OCI-LY7 (cell line): ENCODE measurements at regions not wholly inside any gene's neighbourhood (a gene's known extent, or its start where the extent isn't known, plus 50 kb on each side); places are given as distances from the start of the nearest gene placed in this dataset.

Experiments used
- BruUV-seq: library from RNA; stranded (reverse); fragments of 400-500 nt; replicated peaks from 2 replicates; lab custom pipeline; 2021; lab: Mats Ljungman, UMichigan
- CTCF ChIA-PET: fragments of 300-600 bp; sonication (Branson Sonifier 250); formaldehyde crosslinking; loops from one replicate; lab custom pipeline; 2022; ENCODE audit warnings: antibody characterized with exemption; ENCODE audit not compliant: unreplicated experiment; lab: Charles Lee
- POLR2A ChIA-PET: fragments of 300-600 bp; sonication (Branson Sonifier 250); formaldehyde crosslinking; loops from one replicate; lab custom pipeline; 2022; ENCODE audit warnings: antibody characterized with exemption; lab: Charles Lee
- DNase-seq: peaks from one replicate; pipeline ENCODE4 v3.0.0-alpha.2; 2015; ENCODE audit warnings: low spot score
- H2AFZ ChIP-seq: fragments of 200-600 bp; sonication (generic), shearing (Covaris generic); 2 replicates; pipeline ENCODE4 v1.6.1; 2014; ENCODE audit warnings: mild to moderate bottlenecking, antibody characterized with exemption, low read length, moderate library complexity
- H3K27ac ChIP-seq: fragments of 200-600 bp; sonication (generic); 2 replicates; pipeline ENCODE4 v1.5.1; 2014; ENCODE audit warnings: mixed run types, low read depth, mild to moderate bottlenecking, moderate library complexity, low read length, inconsistent platforms; ENCODE audit not compliant: poor library complexity, severe bottlenecking
- H3K36me3 ChIP-seq: fragments of 200-600 bp; sonication (generic); 2 replicates; pipeline ENCODE4 v1.6.1; 2014; ENCODE audit warnings: mild to moderate bottlenecking, antibody characterized with exemption, low read length, moderate library complexity, mixed read lengths; ENCODE audit not compliant: insufficient read depth
- H3K4me1 ChIP-seq: fragments of 200-600 bp; sonication (generic); 2 replicates; pipeline ENCODE4 v1.5.1; 2014; ENCODE audit warnings: mild to moderate bottlenecking, low read length; ENCODE audit not compliant: insufficient read depth, poor library complexity, severe bottlenecking
- H3K4me2 ChIP-seq: fragments of 200-600 bp; sonication (generic); 2 replicates; pipeline ENCODE4 v1.6.1; 2014; ENCODE audit warnings: mild to moderate bottlenecking, low read length
- H3K4me3 ChIP-seq: fragments of 200-600 bp; sonication (generic); 2 replicates; pipeline ENCODE4 v1.5.1; 2014; ENCODE audit warnings: mild to moderate bottlenecking, low read depth, low read length; ENCODE audit not compliant: poor library complexity, severe bottlenecking
- H3K79me2 ChIP-seq: fragments of 200-600 bp; sonication (generic); 2 replicates; pipeline ENCODE4 v1.6.1; 2016; ENCODE audit warnings: low read depth, mild to moderate bottlenecking, low read length, moderate library complexity, mixed read lengths; ENCODE audit not compliant: insufficient read depth
- H3K9me2 ChIP-seq: fragments of 200-600 bp; sonication (generic); 2 replicates; pipeline ENCODE4 v1.6.1; 2016; ENCODE audit warnings: mild to moderate bottlenecking, low read length, mixed read lengths; ENCODE audit not compliant: insufficient read depth
- H3K9me3 ChIP-seq: fragments of 200-600 bp; sonication (generic); 2 replicates; pipeline ENCODE4 v1.6.1; 2014; ENCODE audit warnings: mild to moderate bottlenecking, mixed run types, low read length, mixed read lengths
- H4K20me1 ChIP-seq: fragments of 200-600 bp; sonication (generic); 2 replicates; pipeline ENCODE4 v1.6.1; 2014; ENCODE audit warnings: mild to moderate bottlenecking, antibody characterized with exemption, low read length, moderate library complexity, mixed read lengths; ENCODE audit not compliant: insufficient read depth
- CTCF ChIP-seq: fragments of 200-600 bp; sonication (generic); conservative IDR thresholded peaks from 2 replicates; pipeline ENCODE4 v1.5.1; 2014; ENCODE audit warnings: mild to moderate bottlenecking, antibody characterized with exemption, low read length, moderate library complexity, mixed read lengths
- EZH2phosphoT487 ChIP-seq: fragments of 200-600 bp; sonication (generic); IDR thresholded peaks from 2 replicates; pipeline ENCODE4 v1.6.1; 2018; ENCODE audit warnings: low read depth, borderline replicate concordance, mild to moderate bottlenecking, mixed run types, antibody characterized with exemption, low read length, moderate library complexity, mixed read lengths
- intact Hi-C: fragments of 100-400 bp; cut with micrococcal nuclease; formaldehyde crosslinking; loops from one replicate; pipeline ENCODE4 v1.10.0; 2022; ENCODE audit not compliant: unreplicated experiment

- no peak overlapping the region for H3K27ac ChIP-seq
- no peak overlapping the region for H3K4me3 ChIP-seq
- ChIA-PET POLR2A (no interaction called here), CTCF (no interaction called here)
- H3K9me2 ChIP-seq = no peaks in the 10 kb centered on the region
- H3K79me2 ChIP-seq = no peaks in the 10 kb centered on the region
- TF ChIP-seq CTCF (no peak), EZH2phosphoT487 (no peak)
- no peaks in the 10 kb centered on the region for H4K20me1 ChIP-seq
- no peak overlapping the region for H2AFZ ChIP-seq
- H3K4me2 ChIP-seq = no peak overlapping the region
- H3K36me3 ChIP-seq = no peaks in the 10 kb centered on the region
- H3K9me3 ChIP-seq = no peaks in the 10 kb centered on the region
- intact Hi-C loops = no loop called here
- BruUV-seq = no TSS peak
- H3K4me1 ChIP-seq = no peaks in the 10 kb centered on the region
- DNase-seq = no peak
Observed at GRCh38 chr6:104305206-104305605, 554.5 kb downstream of the HACE1 start.

- no peaks in the 10 kb centered on the region for H3K9me2 ChIP-seq
- H3K27ac ChIP-seq = no peak overlapping the region
- no peak overlapping the region for H2AFZ ChIP-seq
- DNase-seq = no peak
- no peaks in the 10 kb centered on the region for H3K36me3 ChIP-seq
- H3K4me2 ChIP-seq = no peak overlapping the region
- intact Hi-C loops = no loop called here
- no peaks in the 10 kb centered on the region for H4K20me1 ChIP-seq
- no peak overlapping the region for H3K4me3 ChIP-seq
- POLR2A ChIA-PET = interaction anchor here (1.1 kb wide), 1 partner anchor 12 kb away, joined by 3 read pairs; no protein-coding TSS in a partner anchor
- CTCF ChIA-PET = no interaction called here
- no peaks in the 10 kb centered on the region for H3K79me2 ChIP-seq
- H3K9me3 ChIP-seq = no peaks in the 10 kb centered on the region
- TF ChIP-seq CTCF (no peak), EZH2phosphoT487 (no peak)
- H3K4me1 ChIP-seq = no peaks in the 10 kb centered on the region
- no TSS peak for BruUV-seq
Observed at GRCh38 chr6:104301951-104302350, 557.8 kb downstream of the HACE1 start.

- Histone ChIP-seq H3K36me3 (no peaks in the 10 kb centered on the region), H3K4me2 (no peak overlapping the region), H3K9me3 (no peaks in the 10 kb centered on the region), H4K20me1 (no peaks in the 10 kb centered on the region; the same call in 1 of the 2 replicates), H3K27ac (no peak overlapping the region), H3K9me2 (no peaks in the 10 kb centered on the region), H3K4me3 (no peak overlapping the region), H3K4me1 (no peaks in the 10 kb centered on the region), H2AFZ (no peak overlapping the region), H3K79me2 (no peaks in the 10 kb centered on the region)
- intact Hi-C loops = no loop called here
- ChIA-PET POLR2A (no interaction called here), CTCF (no interaction called here)
- TF ChIP-seq CTCF = no peak
- no peak for TF ChIP-seq EZH2phosphoT487
- BruUV-seq = no TSS peak
- no peak for DNase-seq
Observed at GRCh38 chr6:104286641-104287040, 573.1 kb downstream of the HACE1 start.
